ENCODE measurements at regions not wholly inside any gene's neighbourhood (a gene's known extent, or its start where the extent isn't known, plus 50 kb on each side); places are given as distances from the start of the nearest gene placed in this dataset.

DNA sequence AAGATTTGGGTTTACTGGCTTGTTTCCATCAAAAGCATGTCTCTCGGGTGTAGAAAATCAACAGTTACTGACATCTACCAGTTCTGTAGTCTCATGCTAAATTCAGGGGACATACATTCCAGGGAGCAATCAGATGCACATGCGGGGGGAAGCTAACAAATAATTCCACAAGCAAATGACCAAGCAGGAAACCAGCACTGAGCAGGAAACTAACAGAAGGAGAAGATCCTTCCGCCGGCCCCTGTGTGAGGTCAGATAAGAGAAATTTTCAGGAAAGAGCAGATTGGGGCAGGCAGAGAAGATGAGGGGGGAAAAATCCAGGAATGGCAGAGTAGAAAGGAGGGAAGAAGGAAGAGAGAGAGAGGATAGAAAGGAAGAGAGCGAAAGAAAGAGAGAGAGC, 127.6 kb upstream of the TMCC3 start:
- DNase-seq, result no peak

DNA sequence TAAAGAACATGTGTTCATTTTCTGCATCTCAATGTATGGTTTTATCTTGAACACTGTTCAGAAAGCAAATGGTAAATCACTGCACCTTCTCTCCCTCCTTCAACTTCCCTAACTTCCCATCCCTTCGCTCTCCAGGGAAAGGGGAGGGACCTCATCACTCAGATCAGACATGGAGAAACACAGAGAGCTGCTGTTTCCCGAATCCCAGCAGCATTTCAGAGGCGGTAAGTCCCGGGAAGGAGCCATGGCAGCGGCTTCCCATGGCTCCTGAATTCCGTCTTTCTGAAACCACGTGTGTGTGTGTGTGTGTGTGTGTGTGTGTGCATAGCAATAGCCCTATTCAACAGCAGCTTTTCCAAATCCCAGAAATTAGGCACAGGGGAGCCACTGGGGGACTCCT, 125.4 kb upstream of the TMCC3 start:
- no peak for DNase-seq

DNA sequence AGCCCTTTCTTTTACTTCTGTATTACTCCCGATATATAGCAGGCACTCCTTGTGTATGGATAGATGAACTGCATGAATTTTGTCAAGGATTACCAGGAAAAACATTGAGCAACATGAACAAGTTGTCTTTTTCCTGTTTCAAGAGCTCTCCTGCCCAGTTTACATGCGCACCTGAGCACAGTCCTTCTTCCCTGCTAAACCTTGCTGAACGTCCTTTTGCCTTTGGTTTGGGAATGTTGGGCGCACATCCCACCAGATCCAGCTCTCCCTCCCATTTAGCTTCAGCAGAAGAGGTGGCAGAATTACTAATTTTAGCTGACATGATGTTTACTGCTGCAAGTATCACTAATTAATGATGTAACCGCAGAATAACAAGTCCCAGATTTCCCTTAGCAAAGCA, 121.4 kb upstream of the TMCC3 start:
- no peak for DNase-seq

DNA sequence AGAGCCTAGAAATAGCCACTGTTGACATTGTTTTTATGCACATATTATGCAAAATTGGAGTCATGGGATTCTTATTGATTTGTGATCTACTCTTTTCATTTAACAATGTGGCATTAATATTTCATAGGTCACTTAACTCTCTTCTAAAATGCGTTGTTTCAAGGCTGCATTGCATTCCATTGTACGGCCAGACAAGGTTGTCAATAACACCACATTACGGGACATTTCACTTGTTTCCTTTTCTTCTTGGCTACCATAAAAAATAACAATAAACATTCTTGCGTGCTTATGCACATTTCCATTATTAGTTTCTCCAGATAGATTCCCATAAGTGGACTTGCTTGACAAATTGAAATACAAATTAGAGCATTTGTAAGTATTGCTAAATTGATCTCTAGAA, 120.8 kb upstream of the TMCC3 start:
- DNase-seq, result no peak

DNA sequence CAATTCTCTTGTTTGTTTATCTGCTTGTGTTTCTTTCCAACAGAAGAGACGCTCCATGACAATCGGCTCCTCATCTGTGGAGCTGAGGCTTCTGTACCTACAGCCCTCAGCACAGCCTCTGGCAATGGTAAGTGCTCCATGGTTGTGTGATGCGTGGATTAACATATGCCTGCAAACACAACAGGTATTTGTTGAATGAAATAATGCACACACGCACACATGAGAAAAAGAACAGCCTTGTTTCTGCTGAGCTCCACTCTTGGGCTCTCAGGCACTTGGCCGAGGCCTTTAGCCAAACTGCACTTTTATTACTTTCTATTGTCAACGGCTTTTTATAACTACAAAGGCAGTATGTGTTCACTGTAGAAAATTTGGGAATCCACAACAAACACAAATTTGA, 120.4 kb upstream of the TMCC3 start:
- DNase-seq, result no peak

DNA sequence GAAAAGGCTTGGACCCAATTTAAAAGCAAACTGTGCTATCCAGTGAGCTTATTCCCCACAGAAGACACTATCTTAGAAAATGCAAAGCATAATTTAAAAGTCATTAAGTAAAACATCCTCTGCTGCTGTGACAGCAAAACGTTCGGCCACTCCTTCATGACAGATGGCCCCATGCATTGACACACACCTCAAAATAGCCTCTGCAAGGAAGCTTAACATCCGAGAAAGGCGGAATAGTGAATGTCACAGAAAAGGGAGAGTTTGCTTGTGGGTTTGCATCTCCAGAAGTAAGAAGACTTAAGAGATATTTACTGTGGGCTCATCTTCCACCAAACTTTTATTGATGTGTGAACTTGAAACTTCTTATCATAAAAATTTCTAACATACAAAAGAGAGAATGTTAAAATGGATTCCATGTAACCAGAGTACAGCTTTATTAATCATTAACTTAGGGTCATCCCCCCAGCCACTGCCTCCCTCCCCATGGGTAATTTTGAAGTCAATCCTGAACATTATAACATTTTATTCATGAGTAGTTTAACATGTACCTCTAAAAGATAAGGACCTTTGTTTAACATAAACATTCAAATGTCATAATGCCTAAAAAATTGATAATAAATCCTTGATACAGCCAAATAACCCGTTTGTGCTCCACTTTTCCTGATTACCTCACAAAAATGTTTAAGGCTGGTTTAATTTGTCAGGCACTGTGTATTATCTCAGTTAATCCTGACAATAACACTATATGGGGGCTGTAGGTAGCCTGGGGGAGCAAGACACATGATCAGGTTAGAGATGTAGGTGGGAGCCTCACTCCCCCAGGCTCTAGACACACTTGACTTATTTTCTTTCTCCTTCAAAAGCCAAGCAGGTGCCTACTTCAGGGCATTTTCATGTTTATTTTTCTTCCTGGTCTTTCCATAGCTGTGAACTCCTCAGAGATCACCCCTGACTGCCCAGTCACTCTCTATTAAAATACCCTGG, 119.7 kb upstream of the TMCC3 start:
- no peak for DNase-seq

DNA sequence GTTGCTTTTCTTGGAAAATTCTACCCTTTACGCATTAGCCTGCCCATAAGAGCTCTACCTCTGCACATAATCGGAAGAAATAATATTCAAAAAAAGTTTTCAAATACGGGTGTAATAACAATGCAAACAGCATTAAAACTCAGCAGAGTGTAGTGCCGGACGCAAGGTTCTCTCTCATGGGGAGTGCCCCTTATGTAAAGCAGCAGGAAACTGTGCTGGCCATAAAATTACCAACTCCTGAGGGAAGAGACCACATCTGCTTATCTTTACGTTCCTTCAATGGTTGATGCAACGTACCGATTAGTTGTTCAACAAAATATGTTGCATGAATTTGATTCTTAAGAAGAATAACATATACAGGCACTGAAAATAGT, 118.7 kb upstream of the TMCC3 start:
- no peak for DNase-seq

DNA sequence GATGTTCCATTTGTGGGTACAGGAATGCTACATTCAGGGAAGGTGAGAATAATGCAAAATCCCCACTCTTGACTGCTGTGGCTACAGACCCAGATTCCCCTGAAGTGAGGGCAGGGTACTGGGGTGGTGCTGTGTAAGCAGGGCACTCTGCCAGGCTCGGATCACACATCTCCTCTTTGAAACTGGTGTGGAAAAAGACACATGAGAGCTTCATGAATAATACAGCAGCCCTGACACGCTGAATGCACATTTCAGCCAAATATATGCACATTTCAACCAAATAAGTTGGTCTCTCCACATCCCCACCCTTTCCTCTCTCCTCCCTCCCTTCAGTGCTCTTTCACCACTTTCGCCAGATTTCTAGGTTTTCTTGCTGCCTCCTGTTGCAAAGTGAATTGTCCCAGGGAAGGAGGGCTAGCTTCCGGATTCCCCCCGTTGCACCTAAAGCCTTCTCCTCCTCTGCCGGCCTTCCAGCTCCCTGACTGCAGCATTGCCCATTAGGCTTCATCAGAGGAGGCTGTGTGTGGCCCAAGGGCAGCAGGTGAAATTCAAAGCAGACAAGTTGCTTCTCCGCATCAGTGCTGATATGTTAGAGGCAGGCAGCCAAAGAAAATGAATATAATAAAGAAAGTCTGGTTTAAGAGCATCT, 118.2 kb upstream of the TMCC3 start:
- no peak for DNase-seq

DNA sequence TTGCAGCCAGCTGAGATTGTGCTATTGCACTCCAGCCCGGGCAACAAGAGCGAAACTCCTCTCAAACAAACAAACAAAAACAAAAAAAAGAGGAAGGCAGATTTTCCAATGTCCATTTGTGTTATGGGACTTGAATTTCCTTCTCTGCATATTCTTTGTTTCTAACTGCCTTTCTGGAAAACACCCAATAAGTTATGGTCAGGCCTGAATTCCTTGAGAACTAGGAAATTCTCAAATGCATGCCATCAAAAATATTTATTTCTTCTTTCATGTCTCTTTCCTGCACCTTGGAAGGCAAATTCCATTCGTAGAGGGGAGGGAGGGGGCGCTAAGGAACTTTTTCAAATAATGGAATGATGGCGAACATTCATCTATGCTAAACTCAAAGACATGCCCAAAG, 117.6 kb upstream of the TMCC3 start:
- DNase-seq, result no peak

DNA sequence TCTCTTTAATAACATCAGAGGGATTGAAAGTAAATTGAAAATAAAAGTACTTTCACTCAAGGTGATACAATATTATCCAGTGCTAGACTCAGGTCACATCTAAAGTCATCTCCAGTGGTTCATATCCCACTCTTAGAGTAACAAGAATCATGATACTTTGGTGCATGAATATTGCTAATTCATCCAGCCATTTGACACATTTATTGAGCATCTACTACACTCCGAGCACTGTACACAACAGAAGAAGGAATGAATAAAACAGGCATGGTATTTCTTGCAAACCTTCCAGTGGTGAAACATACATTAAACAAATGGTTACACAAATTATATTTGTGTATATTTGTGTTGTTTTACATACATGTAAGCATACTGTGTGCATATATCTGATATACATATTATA, 116.0 kb upstream of the TMCC3 start:
- no peak for DNase-seq

DNA sequence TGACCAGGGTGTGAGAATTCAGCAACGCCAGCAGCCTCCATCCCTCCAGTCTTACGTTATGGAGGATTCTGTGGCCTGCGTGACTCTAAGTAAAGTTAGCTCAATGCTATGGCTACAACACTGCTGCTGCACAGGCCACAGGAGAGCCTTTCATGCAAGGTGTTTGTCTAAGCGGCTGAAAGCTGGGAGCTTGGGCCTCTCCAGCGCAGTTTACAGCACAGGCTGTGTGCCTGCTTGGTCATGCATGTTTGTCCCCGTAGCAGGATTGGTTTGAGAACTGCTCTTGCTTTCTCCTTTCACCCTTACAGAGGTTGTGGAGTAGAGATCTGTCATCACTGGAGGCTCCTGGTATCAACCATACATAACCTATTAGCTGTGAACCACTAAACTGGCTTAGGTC, 113.1 kb upstream of the TMCC3 start:
- no peak for DNase-seq

DNA sequence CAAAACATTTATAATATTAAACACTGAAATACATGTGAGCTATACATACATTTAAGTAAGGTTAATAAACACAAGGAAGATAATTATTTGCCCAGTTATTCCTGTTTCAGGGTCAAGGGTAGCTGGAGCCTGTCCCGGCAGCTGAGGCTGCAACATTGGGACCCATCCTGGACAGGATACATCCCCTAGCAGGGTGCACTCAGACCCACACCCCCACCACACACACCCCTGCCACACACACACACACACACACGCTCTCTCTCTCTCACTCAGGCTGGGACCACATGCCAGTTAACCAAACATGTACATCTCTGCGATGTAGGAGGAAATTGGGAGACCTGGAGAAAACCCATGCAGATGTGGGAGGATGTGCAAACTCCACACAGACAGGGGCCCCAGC, 112.6 kb upstream of the TMCC3 start:
- DNase-seq, result no peak

DNA sequence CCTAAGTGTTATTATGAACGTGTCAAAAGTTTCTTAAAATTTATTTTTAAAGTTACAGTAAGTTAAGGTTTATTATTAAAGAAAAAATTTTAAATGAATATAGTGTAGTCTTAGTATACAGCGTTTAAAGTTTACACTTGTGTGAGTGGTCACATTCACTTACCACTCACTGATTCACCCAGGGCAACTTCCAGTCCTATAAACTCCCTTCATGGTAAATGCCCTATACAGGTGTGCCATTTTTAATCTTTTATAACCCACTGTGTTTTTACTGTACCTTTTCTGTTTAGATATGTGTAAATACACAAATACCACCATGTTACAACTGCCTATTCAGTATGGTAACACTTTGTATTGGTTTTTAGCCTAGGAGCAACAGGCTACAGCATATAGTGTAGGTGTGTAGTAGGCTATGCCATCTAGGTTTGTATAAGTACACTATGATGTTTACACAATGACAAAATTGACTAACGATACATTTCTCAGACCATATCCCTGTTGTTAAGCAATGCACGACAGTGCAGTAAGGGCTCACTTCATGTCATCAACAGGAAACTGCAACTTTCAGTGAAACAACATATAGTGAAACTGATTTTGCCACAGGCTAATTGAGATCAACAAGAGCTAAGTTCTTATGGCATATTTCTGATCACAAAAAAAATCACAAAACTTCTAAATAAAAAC, 112.0 kb upstream of the TMCC3 start:
- no peak for DNase-seq

DNA sequence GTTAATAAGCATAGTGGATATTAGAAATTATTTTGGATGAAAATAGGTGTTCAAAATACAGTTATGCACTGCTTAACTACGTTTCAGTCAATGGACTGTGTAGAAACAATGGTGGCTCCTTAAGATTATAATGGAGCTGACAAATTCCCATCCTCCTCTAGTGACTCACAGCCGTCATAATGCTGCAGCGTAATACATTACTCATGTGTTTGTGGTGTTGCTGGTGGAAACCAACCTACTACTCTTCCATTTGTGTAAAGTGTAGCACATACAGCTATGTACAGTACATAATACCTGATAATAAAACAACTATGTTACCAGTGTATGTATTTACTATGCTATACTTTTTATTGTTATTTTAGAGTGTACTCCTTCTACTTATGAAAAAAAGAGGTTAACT, 111.2 kb upstream of the TMCC3 start:
- no peak for DNase-seq

DNA sequence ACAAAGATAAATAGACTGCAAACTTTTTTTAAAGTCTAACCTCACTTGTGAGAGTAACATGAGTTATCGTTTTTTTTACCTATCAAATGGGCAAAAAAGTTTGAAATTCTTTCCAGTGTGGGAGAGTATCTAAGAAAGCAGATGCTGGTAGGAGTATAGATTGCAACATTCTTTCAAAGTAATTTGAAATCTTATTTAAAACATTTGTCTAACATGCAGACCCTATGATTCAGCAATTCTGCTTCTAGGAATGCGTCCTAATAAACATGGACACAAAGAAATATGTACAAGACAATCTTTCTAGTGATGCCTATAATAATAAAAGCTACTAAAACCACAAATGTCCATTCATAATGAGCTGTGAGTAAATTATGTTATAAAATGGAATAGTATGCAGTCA, 110.4 kb upstream of the TMCC3 start:
- no peak for DNase-seq

DNA sequence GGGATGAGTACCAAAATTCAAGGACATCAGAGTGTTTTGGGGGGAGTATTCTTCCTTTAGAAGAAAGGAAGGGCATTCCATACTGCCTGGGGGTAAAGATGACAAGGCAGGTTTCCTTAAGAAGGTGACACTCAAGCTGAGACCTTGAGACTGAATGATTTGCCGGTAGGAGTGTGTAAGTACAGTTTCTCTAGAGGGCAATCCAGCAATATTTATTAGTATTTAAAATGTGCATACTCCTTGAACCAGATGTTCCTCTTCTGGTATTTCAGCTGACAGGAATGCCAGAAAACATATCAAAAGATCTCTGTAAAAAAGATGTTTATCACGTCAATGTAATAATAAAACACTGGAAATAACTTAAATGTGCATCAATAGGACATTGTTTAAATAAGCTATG, 106.4 kb upstream of the TMCC3 start:
- DNase-seq, result no peak

DNA sequence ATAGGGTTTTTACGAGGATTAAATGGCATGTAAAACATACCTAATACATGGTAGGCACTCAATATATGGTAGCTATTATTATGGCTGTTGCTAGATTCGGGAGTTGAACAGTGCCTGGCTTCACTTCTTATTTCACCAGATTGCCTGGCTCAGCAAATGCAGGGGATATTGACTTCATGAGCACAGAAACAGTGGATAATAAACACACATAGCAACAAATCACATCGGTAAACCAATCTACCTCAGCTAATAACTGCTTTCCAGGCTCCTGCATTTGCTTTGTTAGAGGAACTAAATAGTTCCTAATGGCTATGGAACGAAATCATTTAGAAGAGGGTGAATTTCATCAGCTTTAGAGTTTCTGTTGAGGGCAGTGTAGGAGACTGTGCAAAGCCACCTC, 105.2 kb upstream of the TMCC3 start:
- no peak for DNase-seq

DNA sequence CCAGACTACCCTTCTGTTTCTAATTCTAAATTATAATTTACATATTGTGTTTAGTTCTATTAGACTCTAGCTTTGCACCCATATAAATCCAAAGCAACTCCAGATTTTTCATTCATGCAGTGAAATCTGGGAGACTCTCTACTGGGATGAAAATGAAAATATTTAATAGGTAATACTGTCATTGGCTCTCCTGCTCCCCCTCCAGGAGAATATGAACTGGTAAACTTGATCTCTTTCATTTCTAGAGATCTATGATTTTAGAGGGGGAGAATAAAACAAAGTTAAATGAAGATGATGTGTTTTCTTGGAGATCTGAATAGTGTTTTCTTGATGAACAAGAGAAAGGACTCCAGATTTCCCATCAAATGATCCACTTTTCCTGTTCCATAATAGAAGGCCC, 104.3 kb upstream of the TMCC3 start:
- DNase-seq, result no peak

DNA sequence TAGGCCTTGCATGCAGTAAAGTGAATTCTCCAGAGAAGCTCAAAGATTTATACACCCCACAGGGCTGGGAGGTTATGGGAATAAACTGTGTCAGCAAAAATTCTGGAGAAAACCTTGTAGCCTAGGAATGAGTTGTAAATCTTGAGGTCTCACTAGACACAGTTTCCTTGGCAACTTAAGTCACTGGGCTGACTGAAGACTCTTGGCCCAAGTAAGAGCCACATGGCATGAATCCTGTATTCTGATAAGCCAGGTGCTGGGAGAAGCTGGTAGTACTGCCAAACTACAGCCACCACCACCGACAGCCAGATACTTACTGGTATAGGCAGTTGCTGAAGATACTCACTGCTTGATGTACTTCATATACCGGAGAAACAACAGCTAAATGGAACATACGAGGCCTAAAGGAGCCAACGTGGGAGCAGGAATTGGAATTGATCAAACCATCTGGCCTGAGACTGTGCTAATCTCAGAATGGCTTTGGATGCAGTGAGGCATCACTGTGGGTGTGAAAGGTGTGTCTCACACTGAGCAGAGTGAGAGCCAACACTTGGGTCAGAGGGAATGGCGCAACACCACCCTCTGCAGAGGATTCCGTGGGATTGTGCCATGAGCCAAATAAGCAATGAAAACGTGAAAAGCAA, 102.8 kb upstream of the TMCC3 start:
- no peak for DNase-seq

DNA sequence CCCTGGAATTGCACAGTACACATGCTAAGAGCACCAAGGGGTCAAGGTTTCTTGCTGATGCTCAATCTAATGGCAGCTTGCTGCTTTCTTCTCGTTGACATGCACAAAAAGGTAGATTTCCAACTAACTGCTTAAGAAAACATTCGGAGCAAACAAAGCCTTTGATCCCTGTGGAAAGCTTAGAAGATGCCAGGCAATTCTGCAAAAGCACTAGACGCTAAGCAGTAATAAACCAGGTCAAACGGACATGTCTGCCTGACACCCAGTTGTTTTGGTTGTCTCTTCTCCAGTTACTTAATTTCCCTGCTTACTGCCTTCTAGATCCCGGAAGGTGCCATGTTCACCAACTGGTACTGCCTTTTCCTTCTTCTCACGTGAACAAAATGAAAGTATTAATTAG, 100.5 kb upstream of the TMCC3 start:
- DNase-seq, result no peak

DNA sequence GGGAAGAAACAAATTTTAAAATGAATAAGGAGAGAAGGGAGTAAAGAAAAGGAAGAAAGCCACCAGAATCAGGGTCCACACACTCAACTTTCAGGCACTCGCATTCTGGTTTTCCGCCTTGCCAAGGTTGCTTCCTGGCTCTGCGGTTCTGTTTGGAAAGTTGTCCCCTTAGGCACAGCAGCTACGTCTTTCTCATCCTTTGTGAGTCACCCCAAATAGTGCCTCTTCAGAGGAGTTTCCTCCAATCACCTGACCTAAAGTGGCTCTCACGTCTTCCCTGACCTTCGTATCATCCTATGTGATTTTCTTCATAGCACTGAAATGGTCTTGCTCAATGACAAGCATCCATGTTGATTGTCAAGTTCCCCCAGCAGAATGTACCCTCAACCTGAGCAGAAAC, 99.5 kb upstream of the TMCC3 start:
- no peak for DNase-seq

DNA sequence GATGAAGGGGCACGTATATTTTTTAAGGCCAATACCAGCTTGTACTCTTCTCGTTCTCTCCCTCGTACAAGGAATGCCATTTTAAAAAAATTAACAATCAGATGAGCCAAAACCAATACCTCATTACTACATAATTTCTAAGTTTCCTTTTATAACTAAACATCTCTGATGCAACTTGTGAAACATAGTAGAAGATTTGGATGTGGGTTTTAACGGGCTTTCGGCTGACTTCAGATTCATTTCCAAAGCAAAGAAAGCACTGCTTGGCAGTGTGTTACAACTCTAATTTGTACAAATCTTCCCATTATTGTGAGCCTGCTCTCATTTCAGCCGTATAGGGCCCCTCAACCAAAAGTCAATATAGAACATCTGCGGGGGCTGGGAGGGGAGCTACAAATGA, 99.1 kb upstream of the TMCC3 start:
- DNase-seq, result no peak

DNA sequence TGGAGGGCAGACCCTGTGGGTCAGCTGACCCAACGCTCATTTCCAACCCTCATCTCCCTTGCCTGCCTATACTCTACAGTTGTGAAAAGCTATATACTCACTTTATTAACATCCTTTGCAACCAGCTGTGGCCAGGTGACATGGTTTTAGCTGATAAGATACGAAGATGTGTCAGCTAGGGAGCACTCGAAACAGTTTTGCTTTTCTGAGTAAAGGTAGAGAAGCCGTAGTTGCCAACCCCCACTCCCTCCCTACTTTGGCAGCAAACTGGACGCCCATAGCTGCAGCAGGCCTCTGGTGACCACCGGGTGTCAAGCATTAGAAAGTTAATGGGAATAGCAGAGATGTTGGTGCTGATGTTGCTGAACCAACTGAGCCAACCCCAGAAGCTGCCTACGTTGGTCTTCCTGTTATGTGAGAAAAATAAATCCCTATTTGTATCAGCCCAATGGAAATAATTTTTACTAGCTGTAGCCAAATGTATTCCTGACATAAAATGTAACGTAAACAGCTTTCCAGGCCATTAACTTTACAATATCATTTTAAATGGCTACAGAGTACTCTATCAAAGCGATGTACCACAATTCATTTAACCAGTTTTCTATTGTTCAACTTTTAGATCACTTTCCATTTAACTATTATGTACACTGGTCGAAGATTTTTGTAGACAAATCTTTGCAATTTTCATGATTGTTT, 98.5 kb upstream of the TMCC3 start:
- DNase-seq, result no peak

All from SHP77 treated with DMSO at 0.1 percent for 48 hours (cell line).